Stimulated activated CD8-positive, alpha-beta memory T cell treated with anti-CD3 and anti-CD28 coated beads, Interleukin-15, amount 100 ng/mL, for 4 hours (primary cell): ENCODE measurements at regions not wholly inside any gene's neighbourhood (a gene's known extent, or its start where the extent isn't known, plus 50 kb on each side); places are given as distances from the start of the nearest gene placed in this dataset.
"Not testable (repeated sequence)": the region's sequence is repeated elsewhere in the genome, so short reads cannot be mapped to it uniquely, and the experiment has no call there.

Source experiments
- DNase-seq, 2 donors: peaks; one replicate each; pipeline ENCODE4 v3.0.0-alpha.2; 2020; ENCODE audit warnings: low read depth in 2 of 2

DNA sequence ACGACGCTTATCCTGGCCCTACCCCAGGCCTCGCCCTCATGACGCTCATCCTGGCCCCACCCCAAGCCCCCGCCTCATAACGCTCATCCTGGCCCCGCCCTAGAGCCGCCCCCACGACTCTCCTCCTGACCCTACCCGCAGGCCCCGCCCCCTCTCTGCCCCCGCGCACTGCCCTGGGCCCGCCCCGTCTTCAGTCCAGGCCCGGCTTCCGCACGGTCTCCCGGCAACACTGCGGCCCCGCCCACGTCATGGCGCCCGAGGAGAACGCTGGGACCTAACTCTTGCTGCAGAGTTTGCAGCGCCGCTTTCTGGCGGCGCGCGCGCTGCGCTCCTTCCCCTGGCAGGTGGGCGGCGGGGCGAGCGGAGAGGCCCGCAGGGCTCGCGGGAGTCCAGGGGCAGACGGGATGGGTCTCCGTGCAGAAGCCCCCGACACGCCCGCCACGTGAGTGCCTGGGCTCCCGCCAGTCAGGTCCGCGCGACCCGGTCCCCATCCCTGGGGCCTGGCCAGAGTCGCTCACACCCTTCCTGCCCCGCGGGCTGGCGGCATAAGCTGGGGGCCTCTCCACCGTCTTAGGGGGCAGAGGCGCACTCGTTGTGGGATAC, 52.5 kb upstream of the ROPN1B start:
- DNase-seq: peak in 1 of 2 donors; percentile 91

DNA sequence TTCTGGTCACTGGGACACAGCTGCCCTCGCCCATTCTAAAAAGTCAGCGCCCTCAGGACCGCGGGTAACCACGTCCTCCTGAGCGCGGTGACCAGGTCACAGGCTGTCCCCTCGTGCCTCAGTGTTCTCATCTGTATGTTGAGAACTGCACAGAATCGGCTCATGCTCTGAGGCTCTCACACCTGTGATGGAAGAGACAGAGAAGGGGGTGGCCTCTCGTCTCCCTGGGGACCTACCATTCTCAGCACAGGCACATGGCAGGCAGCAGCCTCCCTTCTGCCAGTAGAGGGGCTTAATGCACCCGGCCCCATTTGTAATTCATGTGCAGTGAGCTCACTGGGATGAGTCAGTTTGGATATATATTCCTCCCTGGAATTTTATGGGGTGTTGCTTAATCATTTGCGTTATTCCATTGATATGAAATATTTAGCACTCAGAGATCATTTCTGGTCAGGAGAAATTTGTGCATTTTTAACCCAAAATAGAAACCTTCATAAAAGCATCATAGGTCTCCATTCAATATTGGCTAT, 51.9 kb upstream of the ROPN1B start:
- DNase-seq: not testable (repeated sequence)

DNA sequence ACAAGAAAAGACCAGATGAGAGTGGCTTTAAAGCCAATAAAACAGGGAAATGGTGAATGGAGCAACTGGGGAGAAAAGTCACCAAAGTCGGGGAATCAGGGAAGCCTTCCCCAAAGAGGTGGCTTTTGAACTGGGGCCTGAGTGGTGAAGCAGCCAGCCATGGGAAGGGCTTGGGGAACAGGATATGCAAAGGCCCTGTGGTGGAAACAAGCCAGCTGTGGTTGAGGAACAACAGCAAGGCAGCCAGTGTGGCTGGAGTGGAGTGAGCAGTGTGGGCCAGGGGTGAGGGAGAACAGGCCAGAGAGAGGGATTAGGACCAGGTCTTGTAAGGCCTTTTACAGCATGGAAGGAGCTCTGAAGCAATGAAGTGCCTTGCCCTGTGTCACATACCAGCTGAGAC, 51.0 kb upstream of the ROPN1B start:
- DNase-seq: not testable (repeated sequence)

DNA sequence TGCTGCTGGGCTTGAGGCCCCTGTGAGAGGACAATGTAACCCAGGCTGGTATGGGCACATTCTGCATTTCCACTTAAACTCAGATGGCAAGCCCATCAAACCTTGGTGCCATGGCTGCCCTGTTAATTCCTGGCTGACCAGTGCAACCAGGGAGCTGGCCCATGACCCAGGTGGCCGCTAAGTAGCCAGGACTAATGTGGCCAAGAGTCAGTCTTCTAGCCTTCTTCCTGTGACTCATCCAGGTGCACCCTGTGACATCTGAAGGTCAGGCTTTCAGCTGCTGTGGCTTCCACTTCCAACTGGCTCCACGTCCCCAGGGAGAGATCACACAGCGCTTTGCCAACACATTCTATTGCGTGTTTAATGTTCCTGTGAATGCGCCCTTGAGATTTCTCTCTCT, 50.5 kb upstream of the ROPN1B start:
- DNase-seq: not testable (repeated sequence)

DNA sequence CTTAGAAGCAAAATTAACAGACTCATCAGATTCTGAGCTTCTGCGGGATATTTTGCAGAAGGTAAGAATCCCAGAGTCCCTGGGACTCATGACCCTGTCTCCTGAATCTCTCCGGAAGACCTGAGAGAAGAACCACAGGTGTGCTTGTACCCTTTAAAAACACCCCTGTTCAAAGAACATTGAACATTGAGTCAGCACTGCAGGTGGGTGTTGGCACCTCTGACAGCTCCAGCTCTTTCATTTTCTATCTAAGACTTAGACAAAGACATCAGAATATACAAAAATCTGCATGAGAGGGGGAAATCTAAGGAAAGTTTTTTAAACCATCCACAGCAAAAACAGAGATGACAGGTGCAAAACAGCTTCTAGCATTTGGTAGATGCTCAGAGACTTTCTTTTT, 50.1 kb upstream of the ROPN1B start:
- DNase-seq: not testable (repeated sequence)
